ENCODE measurements at regions not wholly inside any gene's neighbourhood (a gene's known extent, or its start where the extent isn't known, plus 50 kb on each side); places are given as distances from the start of the nearest gene placed in this dataset.
"Not testable (repeated sequence)": the region's sequence is repeated elsewhere in the genome, so short reads cannot be mapped to it uniquely, and the experiment has no call there.

GRCh38 chr5:6273090-6273735, 105.1 kb downstream of the MED10 start:
- no peak for DNase-seq

DNA sequence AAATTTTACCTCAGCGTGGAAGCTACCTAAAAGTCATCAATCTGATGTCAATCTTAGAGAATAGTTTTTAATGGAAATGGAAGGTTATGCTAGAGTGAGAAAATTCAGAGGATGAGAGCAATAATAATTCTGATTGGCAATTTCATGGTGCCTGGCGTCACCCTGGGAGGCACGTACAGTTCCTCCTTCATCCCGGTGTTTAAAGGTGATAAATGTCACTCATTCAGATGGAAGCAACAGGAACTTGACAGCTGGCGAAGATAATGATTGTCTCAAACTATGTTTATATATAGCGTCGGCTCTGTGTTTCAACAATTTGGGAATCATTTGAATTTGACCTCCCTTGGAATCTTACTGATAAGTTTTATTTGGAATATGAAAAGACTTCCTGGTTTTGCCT, 108.4 kb downstream of the MED10 start:
- no peak for DNase-seq

DNA sequence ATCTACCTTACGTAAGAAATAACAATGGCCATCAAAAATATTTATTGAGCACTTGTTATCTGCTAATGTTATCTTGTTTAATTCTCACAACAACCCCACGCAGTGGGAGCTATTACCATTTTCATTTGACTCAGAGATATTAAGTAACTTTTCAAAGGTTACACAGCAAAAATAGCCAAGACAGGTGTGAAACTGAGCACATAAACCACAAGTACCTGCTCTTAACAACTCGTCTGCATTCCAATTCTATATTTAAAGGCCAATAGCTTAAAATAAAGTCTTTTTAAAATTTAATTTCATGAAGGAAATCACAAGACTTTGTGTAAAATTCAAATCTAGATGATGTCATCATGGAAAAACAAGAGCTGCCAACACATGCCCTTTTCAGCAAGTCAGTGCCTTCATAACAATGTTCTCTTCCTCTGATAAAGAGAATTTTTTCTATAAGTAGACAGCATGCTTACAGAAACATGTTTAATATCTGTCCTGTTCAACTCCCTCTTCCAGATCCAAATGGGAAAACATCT, 111.6 kb downstream of the MED10 start:
- no peak for DNase-seq

- DNase-seq: no peak
Observed at GRCh38 chr5:6264394-6264793, 114.0 kb downstream of the MED10 start.

- DNase-seq: no peak
Observed at GRCh38 chr5:6262651-6263363, 115.5 kb downstream of the MED10 start.

DNA sequence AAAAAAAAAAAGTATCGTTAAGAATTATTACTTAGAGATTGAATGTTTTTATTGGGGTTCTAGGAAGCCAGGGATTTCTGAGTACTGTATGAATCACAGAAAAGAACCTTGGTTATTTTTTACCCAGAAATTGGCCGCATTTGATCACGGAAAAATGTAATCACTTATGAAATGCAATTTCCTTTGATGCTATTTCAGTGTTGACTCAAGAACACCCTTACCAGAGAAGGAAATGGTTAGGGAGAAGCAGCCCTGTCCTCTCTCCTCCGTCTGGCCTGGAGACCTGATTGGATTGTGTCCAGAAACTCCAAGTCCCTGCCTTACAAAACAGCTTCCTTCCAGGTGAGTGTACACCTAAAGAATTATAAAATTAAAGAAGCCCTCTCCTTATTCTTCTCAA, 116.7 kb downstream of the MED10 start:
- no peak for DNase-seq

DNA sequence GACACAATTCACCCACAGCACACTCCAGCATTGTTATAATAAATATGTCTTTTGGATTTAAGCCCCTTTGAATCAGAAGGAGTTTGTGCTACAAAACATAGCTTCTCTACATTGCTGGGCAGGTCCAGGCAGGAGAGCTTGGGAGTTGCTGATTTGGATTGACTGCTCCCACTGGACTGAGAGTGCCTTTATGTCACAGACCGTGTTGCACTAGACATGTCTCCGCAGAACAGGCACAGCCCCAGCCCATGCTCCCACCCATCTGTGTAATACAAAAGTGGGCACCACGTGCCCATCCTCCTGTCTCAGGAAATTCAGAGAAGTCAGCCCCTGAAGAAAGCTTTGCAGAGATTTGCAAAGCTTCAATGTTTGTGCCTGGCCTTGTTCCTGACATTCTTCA, 117.1 kb downstream of the MED10 start:
- no peak for DNase-seq

DNA sequence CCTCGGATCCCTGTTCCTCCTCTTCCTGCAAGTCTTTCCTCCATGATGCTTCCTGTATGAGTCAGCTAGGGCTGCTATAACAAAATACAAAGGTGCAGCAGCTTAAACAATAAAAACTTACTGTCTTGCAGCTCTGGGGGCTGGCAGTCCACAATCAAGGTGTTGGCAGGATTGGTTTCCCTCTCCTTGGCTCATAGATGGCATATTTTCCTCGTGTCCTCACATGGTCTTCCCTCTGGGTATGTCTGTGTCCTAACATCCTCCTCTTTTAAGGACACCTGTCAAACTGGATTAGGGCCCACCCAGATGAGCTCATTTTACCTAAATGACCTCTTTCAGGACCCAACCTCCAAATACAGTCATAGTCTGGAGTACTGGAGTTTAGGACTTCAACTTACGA, 117.5 kb downstream of the MED10 start:
- DNase-seq: no peak

- DNase-seq: no peak
Observed at GRCh38 chr5:6256901-6257300, 121.4 kb downstream of the MED10 start.

GRCh38 chr5:6255956-6256355, 122.4 kb downstream of the MED10 start:
- no peak for DNase-seq

- DNase-seq: no peak
Observed at GRCh38 chr5:6253846-6254245, 124.5 kb downstream of the MED10 start.

DNA sequence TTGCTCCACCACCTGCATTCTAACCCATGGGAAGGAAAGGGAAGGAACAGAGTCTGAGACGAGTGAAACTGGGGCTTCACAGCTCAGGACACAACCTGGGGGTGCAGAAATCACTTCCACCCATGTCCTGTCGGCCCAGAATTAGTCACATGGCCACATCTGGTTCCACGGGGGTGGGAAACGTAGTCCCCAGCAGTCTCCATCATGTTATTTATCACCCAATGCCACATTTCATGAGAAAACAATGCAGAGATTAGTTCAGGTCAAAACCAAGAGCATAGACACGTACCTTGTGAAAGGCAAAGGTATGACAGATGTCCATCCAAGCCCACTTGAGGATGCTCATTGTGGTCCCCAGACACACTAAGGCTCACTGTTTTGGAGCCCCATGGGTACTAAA, 125.1 kb downstream of the MED10 start:
- DNase-seq: no peak

DNA sequence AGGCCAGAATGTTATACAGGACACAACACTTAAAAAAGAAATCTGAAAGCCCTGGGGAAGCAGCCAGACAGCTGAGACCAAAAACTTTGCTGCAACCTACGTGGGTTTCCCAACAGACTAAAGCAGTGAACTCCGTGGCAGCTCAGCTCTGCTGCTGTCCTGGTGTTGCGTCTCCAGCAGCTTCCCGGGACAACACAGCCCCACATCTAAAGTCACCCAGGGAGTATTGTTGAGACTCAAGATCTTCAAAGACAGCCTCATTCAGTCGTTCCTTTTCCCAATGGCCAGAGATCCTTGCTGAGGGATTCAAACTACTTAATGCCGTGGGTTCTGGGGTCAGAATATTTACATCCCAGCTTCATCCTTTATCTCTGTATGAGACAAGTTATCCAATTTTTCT, 125.8 kb downstream of the MED10 start:
- no peak for DNase-seq

DNA sequence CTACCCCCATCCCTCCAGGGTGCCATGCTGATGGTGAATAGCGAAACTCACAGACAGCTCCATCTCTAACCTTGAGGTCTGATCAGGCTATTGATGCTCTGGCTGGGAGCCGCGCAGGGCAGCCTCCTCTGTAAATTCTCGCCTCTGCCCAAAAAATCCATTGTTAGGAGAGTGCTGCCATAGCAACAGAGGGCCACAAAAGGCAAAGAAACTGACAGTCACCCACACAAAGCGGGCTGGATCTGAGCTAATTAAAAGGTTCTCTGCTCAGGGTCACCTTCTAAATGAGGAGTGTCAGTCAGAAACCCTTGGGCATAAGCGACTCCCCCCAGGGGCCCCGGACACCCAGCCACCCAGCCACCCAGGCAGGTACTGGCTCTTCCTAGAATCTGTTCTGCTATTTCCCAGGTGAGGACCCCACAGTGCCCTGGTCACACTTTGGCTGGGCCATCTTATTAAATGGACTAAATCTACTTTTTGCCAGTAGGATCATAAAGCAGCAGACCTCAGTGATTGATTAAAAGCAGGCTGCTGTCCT, 126.7 kb downstream of the MED10 start:
- no peak for DNase-seq

DNA sequence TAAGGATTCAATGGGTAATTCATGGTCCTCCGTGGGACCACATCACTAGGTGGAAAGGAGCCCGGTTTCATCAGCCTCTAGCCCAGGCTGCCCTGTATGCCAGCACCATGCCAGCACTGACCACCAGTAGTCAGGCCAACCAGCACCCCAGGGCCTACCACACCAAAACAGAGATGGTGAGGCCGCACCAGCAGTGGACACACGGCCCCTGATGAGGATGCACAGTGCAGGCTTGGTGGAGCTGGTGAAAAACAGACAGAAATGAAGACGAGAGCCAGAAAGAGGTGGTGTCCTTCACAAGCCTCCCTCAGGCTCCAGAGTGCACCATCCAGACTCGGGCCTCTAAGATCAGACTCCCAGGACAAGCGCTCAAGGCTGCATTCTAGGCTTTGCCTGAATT, 128.2 kb downstream of the MED10 start:
- no peak for DNase-seq

GRCh38 chr5:6248132-6248531, 130.2 kb downstream of the MED10 start:
- no peak for DNase-seq

- no peak for DNase-seq
Observed at GRCh38 chr5:6246820-6247437, 131.4 kb downstream of the MED10 start.

DNA sequence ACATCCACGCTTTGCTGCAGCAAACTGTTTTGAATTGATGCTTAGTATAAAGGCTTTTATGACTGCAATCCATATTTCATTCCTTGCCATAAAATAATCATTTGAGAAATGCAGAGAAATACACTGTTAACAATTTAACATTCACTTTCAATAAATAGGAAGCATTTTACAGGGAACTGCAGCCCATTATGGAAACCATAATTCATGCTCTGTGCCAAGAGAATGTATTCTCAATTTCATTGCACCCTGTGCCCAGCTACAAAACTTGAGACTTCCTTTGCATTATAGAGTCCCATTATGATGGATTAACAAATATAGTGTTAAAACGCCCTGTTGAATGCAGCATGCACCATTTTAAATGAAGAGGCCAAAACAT, 134.0 kb downstream of the MED10 start:
- no peak for DNase-seq

DNA sequence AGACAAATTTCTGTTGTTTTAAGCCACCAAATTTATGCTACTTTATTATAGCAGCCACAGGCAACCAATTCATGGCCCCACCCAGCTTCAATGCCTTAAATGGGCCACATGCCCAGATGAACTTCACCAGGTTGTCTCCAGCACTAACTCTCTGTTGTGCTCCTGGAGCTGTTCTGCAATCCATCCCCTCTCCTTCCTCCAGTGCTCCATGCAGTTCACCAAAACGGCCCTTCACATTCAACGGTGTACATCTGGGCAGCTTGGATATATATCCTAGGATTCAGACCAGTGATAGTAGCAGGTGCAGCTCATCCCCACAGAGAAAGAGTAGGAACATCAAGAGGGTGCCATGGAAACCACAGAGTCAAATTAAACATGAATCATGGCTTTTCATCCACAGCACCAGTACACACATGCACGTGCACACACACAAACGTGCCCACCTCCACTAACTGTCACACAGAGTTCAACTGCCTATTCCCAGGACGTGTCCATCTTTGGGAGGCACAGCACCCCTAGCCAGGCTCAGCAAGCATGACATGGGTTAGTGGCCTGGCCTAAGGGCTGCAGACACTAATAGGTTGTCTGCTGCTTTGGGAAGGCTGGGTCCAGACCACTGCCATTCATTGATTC, 134.5 kb downstream of the MED10 start:
- no peak for DNase-seq

GRCh38 chr5:6241056-6241455, 137.3 kb downstream of the MED10 start:
- not testable (repeated sequence) for DNase-seq

DNA sequence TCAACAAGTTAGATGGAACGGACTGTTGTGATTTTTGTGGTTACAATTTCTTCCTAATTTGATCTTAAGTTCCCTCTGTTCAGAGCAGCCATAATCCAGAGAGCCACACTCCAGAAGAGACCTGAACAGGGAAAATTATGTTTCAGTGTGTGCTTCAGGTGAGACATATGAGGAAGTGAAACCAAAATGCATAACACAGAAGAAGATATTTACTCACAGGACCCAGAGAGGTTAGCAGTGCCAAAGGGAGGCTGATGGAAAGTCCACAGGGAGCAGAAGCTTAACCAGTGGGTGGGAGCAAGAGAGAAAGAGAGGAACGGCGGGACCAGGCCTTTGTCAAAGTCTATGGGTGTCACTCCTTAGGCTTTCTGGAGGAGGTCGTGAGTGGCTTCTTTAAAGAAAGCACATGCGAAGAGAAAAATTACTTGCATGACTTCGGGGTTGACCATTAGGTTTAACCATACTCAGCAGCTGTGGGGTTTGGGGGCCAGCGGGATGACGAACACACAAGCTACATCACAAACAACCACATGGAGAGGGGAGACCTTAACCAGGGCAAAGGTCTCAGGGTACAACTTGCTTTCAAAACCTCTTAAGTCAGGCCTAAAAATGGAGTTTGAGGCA, 141.4 kb downstream of the MED10 start:
- DNase-seq: no peak

GRCh38 chr5:6236170-6236793, 142.1 kb downstream of the MED10 start:
- no peak for DNase-seq

- no peak for DNase-seq
Observed at GRCh38 chr5:6235726-6236125, 142.6 kb downstream of the MED10 start.
